Stimulated activated naive B cell treated with anti-CD40 and anti-IgM and Interleukin-4, amounts not matched to agents 10 μg/mL and 1 μg/mL and 100 μg/mL, for 72 hours (primary cell): ENCODE measurements at regions not wholly inside any gene's neighbourhood (a gene's known extent, or its start where the extent isn't known, plus 50 kb on each side); places are given as distances from the start of the nearest gene placed in this dataset.
A peak's percentile ranks its signal among the peaks of the same experiment; 100 is the strongest.

Experiments
- ATAC-seq, 2 donors: fragments of 150-1000 bp; cut with Tn5 transposase; replicated peaks; 2 replicates each; pipeline ENCODE4 v1.10.0; 2021; ENCODE audit warnings: moderate library complexity in 1 of 2
- DNase-seq: peaks from one replicate; pipeline ENCODE4 v3.0.0; 2021
- H3K27ac Mint-ChIP-seq: one replicate; pipeline ENCODE4 v1.8.0; 2022; ENCODE audit warnings: mild to moderate bottlenecking, mixed read lengths
- H3K27me3 Mint-ChIP-seq, 2 donors: one replicate each; pipeline ENCODE4 v1.8.0; 2022; ENCODE audit warnings: mixed read lengths in 2 of 2
- H3K36me3 Mint-ChIP-seq, 2 donors: one replicate each; pipeline ENCODE4 v1.8.0; 2022; ENCODE audit warnings: mixed read lengths in 2 of 2, mild to moderate bottlenecking in 1 of 2
- H3K4me1 Mint-ChIP-seq, 2 donors: one replicate each; pipeline ENCODE4 v1.8.0; 2022; ENCODE audit warnings: mixed read lengths in 2 of 2, mild to moderate bottlenecking in 1 of 2
- H3K4me3 Mint-ChIP-seq, 2 donors: one replicate each; pipeline ENCODE4 v1.8.0; 2022; ENCODE audit warnings: mild to moderate bottlenecking in 2 of 2, mixed read lengths in 2 of 2, moderate library complexity in 1 of 2
- H3K9me3 Mint-ChIP-seq, 2 donors: one replicate each; pipeline ENCODE4 v1.8.0; 2022; ENCODE audit warnings: mixed read lengths in 2 of 2, mild to moderate bottlenecking in 1 of 2

DNA sequence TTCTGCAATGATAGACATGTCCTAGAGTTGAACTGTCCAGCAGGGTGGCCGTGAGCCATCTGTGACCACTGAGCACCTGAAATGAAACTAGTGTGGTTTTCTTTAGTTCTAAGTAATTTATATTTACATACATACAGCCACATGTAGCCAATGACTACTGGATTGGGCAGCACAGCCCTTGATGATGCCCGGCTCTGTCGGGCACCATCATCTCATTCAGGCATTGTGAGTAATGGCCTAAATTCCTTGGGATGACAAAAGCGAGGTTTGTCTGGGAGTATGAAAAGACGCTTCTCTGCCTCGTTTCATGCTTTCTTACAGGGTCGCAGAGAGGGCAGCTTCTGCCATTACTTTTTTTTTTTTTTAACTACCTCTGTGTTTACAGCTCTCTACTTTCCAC is 251.9 kb upstream of the HES1 start:
- no peak for DNase-seq
- Mint-ChIP-seq H3K36me3 (peaks cover 0 to 4% of the 10 kb centered on the region in 2 donors), H3K27me3 (peaks cover 0 to 18% of the 10 kb centered on the region in 2 donors), H3K4me1 (peaks cover 17 to 26% of the 10 kb centered on the region in 2 donors), H3K4me3 (no peak overlapping the region), H3K27ac (no peak overlapping the region), H3K9me3 (peaks cover 1 to 6% of the 10 kb centered on the region in 2 donors)
- peak; percentile 15 to 38 for ATAC-seq

DNA sequence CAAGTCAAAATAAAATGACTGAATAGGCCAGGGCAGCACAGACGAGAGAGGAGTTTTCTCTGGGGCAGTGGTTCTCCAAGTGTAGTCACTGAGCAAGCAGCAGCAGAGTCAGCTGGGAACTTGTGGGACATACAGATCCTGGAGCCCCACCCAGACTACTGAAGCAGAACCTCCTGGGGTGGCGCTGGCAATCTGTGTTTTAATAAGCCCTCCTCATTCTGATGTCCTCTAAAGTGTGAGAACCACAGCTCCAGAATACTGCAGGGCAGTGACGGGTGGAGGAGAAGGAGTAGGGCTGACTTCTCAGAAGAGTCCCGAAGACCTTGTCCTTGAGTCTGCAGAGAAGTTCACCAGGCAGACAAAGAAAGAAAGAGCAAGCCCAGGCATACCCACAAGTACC is 251.3 kb upstream of the HES1 start:
- H3K4me3 Mint-ChIP-seq = no peak overlapping the region
- peaks cover 12 to 20% of the 10 kb centered on the region in 2 donors for H3K4me1 Mint-ChIP-seq
- peaks cover 1 to 6% of the 10 kb centered on the region in 2 donors for H3K9me3 Mint-ChIP-seq
- ATAC-seq (no peak), DNase-seq (no peak)
- H3K36me3 Mint-ChIP-seq = peaks cover 0 to 4% of the 10 kb centered on the region in 2 donors
- no peak overlapping the region for H3K27ac Mint-ChIP-seq
- H3K27me3 Mint-ChIP-seq = peaks cover 0 to 18% of the 10 kb centered on the region in 2 donors

DNA sequence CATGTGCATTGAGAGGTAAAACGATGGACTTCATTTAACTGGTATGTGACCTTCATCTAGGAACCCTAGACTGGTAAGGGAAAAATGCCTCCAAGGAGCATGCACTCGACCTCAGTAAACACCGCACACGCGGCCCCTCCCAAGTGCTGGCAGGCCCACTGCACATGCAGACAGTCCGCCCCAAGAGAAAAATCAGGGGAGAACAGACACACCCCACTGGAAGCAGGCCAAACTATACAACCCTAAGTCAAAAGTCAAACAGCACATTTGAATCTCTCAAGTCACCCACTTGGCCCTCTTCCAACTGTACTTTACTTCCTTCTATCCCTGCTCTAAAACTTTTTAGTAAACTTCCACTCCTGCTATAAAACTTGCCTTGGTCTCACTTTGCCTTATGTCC is 250.1 kb upstream of the HES1 start:
- Mint-ChIP-seq H3K27ac (no peak overlapping the region), H3K27me3 (peaks cover 0 to 18% of the 10 kb centered on the region in 2 donors)
- DNase-seq = no peak

DNA sequence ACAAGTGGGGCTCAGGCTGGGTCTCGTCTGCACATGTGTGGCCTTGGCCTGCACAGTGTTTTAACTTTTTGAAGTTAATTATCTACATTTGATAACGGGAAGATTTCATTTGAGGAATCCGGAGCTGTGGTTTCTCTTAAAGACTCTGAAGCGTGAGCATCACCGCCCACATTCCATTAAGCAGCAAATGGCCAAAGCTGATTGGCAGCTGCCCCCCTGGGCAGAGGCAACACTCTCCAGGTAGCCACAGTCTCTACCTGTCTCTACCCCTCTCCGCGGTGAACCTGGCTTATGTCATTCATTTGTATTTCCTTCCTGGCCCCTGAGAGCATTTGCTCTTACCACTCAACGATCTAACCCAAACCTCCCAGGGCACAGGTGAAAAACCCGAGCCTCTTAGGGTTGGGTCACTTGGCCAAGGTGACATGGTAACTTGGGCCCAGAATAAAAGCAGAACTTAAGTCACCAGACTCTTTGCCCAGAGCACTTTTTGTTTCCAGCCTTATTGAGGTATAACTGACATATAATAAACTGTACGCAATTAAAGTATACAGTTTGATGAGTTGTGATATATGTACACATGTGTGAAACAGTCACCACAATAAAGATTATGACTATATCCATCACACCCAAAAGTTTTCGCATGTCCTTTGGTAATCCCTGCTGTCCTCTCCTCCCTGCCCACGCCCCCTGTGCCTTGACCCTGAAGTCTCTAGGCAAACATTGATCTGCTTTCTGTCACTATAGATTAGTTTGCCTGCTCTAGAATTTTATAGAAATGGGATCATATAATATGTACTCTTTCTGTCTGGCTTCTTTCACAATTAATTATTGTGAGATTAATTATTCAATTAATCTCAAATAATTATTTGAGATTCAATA is 245.7 kb upstream of the HES1 start:
- Mint-ChIP-seq H3K9me3 (peaks cover 1 to 6% of the 10 kb centered on the region in 2 donors), H3K27ac (no peak overlapping the region), H3K36me3 (peaks cover 0 to 4% of the 10 kb centered on the region in 2 donors), H3K4me3 (no peak overlapping the region), H3K4me1 (peaks cover 4 to 6% of the 10 kb centered on the region in 2 donors), H3K27me3 (no peaks in the 10 kb centered on the region)
- DNase-seq (no peak), ATAC-seq (no peak)

More for the DNA sequence above, 250.1 kb upstream of the HES1 start:
- peaks cover 1 to 6% of the 10 kb centered on the region in 2 donors for H3K9me3 Mint-ChIP-seq
- no peak for ATAC-seq
- peaks cover 9 to 16% of the 10 kb centered on the region in 2 donors for H3K4me1 Mint-ChIP-seq
- H3K4me3 Mint-ChIP-seq = no peak overlapping the region
- H3K36me3 Mint-ChIP-seq = peaks cover 0 to 4% of the 10 kb centered on the region in 2 donors

DNA sequence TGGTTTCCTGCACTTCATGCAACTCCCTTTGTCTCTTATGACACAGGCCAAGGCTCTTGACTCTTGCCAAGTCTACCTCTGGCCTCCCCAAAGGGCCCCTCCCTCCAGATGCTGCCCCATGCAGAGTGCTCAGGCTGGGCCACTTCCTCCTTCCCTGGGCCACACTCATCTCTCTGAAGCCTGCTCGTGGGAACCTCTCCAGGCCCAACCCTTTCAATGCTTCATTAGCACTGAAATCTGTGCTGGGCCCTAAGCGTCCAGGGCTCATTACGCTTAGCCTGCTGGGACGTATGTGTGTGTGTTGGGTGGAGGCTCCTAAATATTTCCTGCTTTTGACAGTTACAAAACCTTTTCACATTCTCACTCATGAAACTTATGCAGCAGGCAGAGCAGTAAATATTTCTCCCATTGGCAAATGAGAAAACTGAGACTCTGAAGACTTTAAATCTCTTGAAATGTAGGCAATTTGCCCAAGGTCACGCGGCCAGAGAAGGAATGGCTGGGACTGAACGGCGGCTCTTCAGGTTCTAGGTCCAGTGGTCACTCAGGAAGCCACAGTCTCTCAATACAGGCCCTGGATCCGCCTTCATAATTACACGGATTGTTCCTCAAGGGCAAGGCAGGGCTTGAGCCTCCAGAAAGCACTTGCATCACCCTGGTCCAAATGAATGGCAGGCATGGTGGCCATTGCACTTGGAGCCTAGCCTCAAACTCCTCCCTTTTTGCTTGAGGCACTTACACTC is 241.7 kb upstream of the HES1 start:
- DNase-seq (no peak), ATAC-seq (peak; percentile 71 to 72)
- Mint-ChIP-seq H3K9me3 (peaks cover 0 to 1% of the 10 kb centered on the region in 2 donors), H3K4me1 (peaks cover 6 to 13% of the 10 kb centered on the region in 2 donors), H3K36me3 (no peaks in the 10 kb centered on the region), H3K27me3 (no peaks in the 10 kb centered on the region), H3K27ac (no peak overlapping the region), H3K4me3 (no peak overlapping the region)

DNA sequence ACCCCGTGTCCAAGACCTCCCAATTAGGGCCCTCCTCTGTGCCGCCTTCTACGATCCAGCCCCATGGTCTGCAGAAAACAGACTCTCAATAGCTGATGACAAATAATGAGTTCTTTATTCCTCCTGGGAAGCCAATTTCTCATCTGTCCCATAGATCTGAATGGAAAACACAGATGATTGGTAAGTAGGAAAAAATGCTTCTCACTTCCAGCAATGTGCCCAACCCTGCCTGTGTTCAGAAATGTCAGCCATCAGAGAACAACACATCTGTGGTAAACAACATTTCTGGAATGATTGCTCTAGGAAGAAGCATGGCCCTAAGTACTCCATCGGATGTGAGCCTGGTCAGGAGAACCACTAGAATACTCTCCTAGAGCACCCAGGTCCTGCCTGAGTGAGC is 240.5 kb upstream of the HES1 start:
- no peak for ATAC-seq
- Mint-ChIP-seq H3K27me3 (peaks cover 4% of the 10 kb centered on the region in 2 donors), H3K27ac (no peak overlapping the region), H3K9me3 (peaks cover 0 to 1% of the 10 kb centered on the region in 2 donors), H3K36me3 (no peaks in the 10 kb centered on the region), H3K4me1 (peaks cover 6 to 13% of the 10 kb centered on the region in 2 donors), H3K4me3 (no peak overlapping the region)
- no peak for DNase-seq

DNA sequence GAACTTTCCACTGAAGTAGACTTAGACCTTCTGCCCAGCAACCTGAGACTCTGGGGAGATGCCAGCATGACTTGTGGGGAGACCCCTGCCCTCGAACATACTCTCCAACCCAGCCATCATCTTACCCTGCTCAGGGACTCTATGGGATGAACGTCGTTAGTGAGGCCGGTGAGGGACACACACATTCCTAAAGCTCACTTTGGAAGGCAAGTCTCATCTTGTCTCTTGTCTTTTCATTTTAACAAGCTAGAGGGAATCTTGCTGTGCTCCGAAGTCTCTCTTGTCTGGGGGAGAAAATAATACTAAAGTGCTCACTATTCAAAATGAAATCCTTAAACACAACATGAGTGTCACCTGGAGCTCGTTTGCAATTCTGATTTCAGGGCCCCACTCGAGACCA is 239.5 kb upstream of the HES1 start:
- Mint-ChIP-seq H3K4me3 (no peak overlapping the region), H3K27me3 (peaks cover 4 to 10% of the 10 kb centered on the region in 2 donors), H3K4me1 (peaks cover 6 to 13% of the 10 kb centered on the region in 2 donors), H3K36me3 (no peaks in the 10 kb centered on the region), H3K9me3 (peaks cover 0 to 4% of the 10 kb centered on the region in 2 donors), H3K27ac (no peak overlapping the region)
- ATAC-seq (no peak), DNase-seq (no peak)

DNA sequence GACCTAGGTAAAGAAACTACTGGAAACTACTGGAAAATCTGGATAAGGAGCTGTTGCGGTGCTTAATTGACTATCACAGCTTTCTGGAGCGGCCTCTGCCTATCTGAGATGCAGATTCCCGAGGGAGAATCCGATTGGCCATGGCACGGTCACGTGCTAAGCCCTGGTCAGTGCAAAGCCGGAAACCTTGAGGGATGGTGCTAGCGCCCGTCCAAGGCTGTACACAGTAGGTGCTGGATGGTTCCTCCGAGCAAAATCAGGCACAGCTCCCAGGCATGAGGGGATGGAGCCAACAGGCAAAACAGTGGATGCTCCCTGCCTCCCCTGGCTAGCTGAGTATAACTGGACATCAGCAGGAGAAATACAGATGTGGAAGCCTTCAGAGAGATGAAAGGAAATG is 238.7 kb upstream of the HES1 start:
- Mint-ChIP-seq H3K4me1 (peaks cover 6 to 13% of the 10 kb centered on the region in 2 donors), H3K9me3 (peaks cover 0 to 4% of the 10 kb centered on the region in 2 donors), H3K27me3 (peaks cover 4 to 18% of the 10 kb centered on the region in 2 donors), H3K27ac (no peak overlapping the region), H3K36me3 (no peaks in the 10 kb centered on the region), H3K4me3 (no peak overlapping the region)
- DNase-seq (no peak), ATAC-seq (no peak)

DNA sequence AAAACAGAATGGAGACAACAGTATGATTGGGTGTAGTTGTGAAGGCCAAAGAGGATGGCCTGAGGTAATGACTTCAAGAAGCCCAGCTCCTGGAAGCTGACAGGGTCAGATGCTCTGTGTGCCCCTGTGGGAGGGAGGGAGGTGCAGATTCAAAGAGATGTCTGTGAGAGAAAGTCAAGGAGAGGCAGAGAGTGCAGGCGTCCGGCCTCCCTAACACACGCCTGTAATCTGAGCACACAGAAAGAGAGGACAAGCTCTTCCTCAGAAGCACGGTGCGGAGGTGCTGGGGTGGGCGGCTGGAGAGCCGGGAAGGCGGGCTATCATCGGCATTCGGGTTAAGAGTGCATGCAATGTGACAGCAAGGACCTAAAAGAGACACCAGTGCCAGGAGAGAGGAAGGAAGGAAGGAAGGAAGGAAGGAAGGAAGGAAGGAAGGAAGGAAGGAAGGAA is 238.2 kb upstream of the HES1 start:
- Mint-ChIP-seq H3K9me3 (peaks cover 0 to 4% of the 10 kb centered on the region in 2 donors), H3K4me1 (peaks cover 6 to 13% of the 10 kb centered on the region in 2 donors), H3K27me3 (peaks cover 4 to 23% of the 10 kb centered on the region in 2 donors), H3K36me3 (no peaks in the 10 kb centered on the region), H3K4me3 (no peak overlapping the region), H3K27ac (no peak overlapping the region)
- no peak for DNase-seq
- no peak for ATAC-seq

DNA sequence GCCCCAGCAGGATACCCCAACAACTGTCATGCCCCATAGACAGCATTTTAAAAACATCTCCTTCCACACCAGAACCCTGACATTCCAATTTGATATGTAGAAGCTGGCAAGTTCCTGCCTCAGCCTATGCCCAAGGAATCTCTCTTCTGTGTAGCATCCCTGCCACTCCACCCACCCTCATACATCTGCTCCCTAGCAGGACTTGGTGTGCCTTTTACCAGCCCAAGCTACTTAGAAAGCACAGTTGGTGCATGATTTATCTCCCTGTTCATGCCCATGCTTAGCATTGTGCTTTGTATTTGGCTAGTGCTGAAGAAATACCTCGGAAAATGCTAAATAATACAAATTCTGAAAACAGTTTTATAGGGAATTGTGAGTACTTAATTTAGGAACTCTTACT is 236.9 kb upstream of the HES1 start:
- peaks cover 7 to 14% of the 10 kb centered on the region in 2 donors for H3K4me1 Mint-ChIP-seq

DNA sequence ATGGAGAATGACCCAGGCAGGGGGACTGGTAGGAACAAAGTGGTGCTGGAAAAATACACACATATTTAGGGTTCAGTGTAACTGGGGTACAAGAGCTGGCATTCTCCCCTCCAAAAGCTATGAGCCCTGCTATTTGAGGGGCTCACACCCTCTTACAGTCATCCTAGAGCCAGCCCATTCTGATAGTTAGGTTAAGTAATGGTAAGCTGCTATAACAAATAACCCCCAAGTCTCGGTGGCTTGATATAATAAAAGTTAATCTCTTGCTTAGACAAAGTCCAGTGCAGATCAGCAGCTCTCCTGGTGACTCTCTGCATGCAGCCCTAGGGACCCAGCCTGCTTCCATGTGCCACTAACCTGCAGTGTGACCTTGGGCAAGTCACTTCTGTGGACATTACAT is 234.9 kb upstream of the HES1 start:
- Mint-ChIP-seq H3K27ac (no peak overlapping the region), H3K9me3 (peaks cover 0 to 4% of the 10 kb centered on the region in 2 donors), H3K4me3 (no peak overlapping the region), H3K36me3 (no peaks in the 10 kb centered on the region), H3K27me3 (peaks cover 14 to 50% of the 10 kb centered on the region in 2 donors), H3K4me1 (peaks cover 6 to 11% of the 10 kb centered on the region in 2 donors)
- ATAC-seq (no peak), DNase-seq (no peak)

More for the DNA sequence above, 236.9 kb upstream of the HES1 start:
- no peak overlapping the region for H3K27ac Mint-ChIP-seq
- no peak overlapping the region for H3K4me3 Mint-ChIP-seq
- ATAC-seq (no peak), DNase-seq (no peak)
- no peaks in the 10 kb centered on the region for H3K36me3 Mint-ChIP-seq
- H3K9me3 Mint-ChIP-seq = peaks cover 0 to 4% of the 10 kb centered on the region in 2 donors
- H3K27me3 Mint-ChIP-seq = peaks cover 5 to 31% of the 10 kb centered on the region in 2 donors

DNA sequence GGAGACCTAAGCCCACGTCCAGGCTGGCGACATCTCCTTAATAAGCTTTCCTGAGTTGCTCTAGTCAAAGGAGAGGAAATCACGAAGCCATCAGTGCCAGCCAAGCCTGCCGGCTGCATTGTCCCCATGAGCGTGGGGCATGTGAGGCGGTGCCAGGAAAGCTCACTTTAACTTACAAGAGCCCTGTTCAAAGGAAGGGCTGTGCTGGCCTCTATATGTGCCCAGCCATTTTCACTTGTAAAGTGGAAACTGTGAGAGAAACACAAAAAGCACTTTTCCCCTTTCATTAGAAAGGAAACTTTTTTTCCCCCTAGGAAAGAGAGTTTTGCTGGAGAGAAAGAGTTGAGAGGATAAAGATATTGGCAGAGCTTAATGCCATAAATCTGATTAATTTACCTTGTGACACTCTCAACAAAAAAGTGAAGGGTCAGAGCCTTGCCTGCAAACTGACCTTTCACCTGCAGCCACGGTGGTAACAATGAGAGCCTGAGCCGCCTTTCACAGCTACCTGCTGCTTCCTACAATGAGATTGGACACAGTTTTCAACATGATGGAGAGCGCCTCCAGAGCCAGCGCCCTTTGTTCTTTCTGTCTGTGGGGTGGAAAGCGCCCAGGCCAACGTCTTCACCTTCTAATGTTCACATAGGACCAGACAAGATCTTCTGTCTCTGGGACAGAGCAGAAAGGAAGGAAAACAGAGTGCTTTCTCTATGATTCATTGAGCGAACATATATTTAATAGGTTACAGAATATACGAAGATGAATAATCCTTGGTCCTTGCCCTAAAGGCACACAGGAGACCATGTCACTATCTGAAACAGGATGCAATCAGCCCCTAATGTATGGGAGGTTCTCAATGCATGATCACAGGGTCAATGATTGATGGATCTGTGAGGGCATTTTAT is 233.1 kb upstream of the HES1 start:
- no peak for ATAC-seq
- H3K9me3 Mint-ChIP-seq = peaks cover 2 to 3% of the 10 kb centered on the region in 2 donors
- no peaks in the 10 kb centered on the region for H3K36me3 Mint-ChIP-seq
- peaks cover 5 to 6% of the 10 kb centered on the region in 2 donors for H3K4me1 Mint-ChIP-seq
- H3K27ac Mint-ChIP-seq = no peak overlapping the region
- DNase-seq = no peak
- H3K27me3 Mint-ChIP-seq = peaks cover 21 to 56% of the 10 kb centered on the region in 2 donors
- H3K4me3 Mint-ChIP-seq = no peak overlapping the region

DNA sequence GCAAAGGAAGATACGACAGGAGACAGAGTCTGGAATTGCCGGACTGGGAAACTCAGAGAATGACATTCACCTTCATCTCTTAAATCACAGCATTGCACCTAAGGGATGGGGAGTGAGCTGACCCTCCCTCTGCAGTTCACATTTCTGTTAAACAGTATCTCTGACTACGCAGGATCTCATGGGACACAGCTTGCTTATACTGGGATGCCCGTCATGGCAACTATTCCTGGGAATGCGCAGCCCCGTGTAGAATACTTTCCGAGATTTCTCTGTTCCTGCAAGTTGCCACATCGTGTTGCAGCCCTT is 232.5 kb upstream of the HES1 start:
- DNase-seq (no peak), ATAC-seq (no peak)
- Mint-ChIP-seq H3K27ac (no peak overlapping the region), H3K4me3 (no peak overlapping the region), H3K36me3 (no peaks in the 10 kb centered on the region), H3K4me1 (peaks cover 3 to 6% of the 10 kb centered on the region in 2 donors), H3K9me3 (peaks cover 2 to 6% of the 10 kb centered on the region in 2 donors), H3K27me3 (peaks cover 21 to 56% of the 10 kb centered on the region in 2 donors)

DNA sequence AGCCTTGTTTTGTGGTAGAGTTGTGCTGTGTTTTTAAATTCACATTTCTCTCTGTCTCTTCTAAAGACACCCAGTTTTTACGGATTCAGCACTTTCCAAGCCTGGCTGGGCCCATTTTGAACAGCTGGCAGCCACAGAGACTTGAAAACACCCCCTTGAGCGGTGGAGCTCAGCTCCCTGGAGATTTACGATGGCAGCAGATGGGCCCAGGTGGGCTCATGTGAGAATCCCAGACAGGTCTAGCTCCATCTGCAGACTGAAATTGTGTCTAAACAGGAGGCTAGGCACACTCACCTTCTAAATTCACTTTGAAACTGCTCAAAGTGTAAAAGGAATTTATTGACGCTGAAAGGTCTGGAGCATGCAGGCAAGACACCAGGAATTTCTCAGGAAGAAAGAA is 232.0 kb upstream of the HES1 start:
- no peak for ATAC-seq
- Mint-ChIP-seq H3K36me3 (no peaks in the 10 kb centered on the region), H3K4me1 (peaks cover 4 to 6% of the 10 kb centered on the region in 2 donors), H3K9me3 (peaks cover 2 to 6% of the 10 kb centered on the region in 2 donors), H3K27me3 (peaks cover 23 to 56% of the 10 kb centered on the region in 2 donors), H3K27ac (no peak overlapping the region), H3K4me3 (no peak overlapping the region)
- no peak for DNase-seq
